GM20000 (cell line): ENCODE measurements at regions not wholly inside any gene's neighbourhood (a gene's known extent, or its start where the extent isn't known, plus 50 kb on each side); places are given as distances from the start of the nearest gene placed in this dataset.

Experiments
- DNase-seq: peaks from one replicate; pipeline ENCODE4 v3.0.0; 2012; ENCODE audit warnings: low spot score
- CTCF ChIP-seq: IDR thresholded peaks from 2 replicates; pipeline ENCODE4 v1.5.1; 2012; ENCODE audit warnings: mild to moderate bottlenecking, control low read depth; ENCODE audit errors: extremely low read depth, missing control alignments

- DNase-seq = no peak
- no peak for TF ChIP-seq CTCF
These were observed 68.1 kb upstream of the GRXCR1 start for GRCh38 chr4:42824278-42824977.

GRCh38 chr4:42821230-42821629, 71.3 kb upstream of the GRXCR1 start:
- no peak for TF ChIP-seq CTCF
- DNase-seq = no peak

GRCh38 chr4:42819863-42820514, 72.5 kb upstream of the GRXCR1 start:
- TF ChIP-seq CTCF = no peak

GRCh38 chr4:42817913-42818312, 74.6 kb upstream of the GRXCR1 start:
- TF ChIP-seq CTCF = no peak
- no peak for DNase-seq

More at GRCh38 chr4:42819863-42820514, 72.5 kb upstream of the GRXCR1 start:
- no peak for DNase-seq

GRCh38 chr4:42816880-42817400, 75.6 kb upstream of the GRXCR1 start:
- no peak for TF ChIP-seq CTCF
- no peak for DNase-seq

- DNase-seq = no peak
- TF ChIP-seq CTCF = no peak
These were observed 76.2 kb upstream of the GRXCR1 start for GRCh38 chr4:42816189-42816879.
